NCI-H748 (cell line): ENCODE measurements at regions not wholly inside any gene's neighbourhood (a gene's known extent, or its start where the extent isn't known, plus 50 kb on each side); places are given as distances from the start of the nearest gene placed in this dataset.

Source experiments
- DNase-seq: peaks from one replicate; lab custom pipeline; 2025; ENCODE audit not compliant: unreplicated experiment; lab: John Stamatoyannopoulos, UW

DNA sequence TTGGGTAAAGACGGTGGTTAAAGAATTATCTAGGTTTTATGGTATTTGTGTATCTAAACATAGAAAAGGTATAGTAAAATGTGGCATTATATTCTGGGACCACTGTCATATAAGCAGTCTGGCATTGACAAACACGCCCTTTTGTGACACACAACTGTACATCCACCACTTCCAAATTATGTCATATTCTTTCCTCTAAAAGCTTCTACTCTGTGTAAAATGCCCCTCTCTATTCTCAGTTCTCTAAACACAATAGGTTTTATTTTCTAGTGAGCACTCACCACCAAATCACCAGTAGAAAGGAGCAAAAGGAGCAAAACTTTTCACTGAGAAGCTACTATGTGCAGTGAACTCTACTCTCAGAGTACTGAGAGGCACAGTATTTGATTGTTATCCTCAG is 88.1 kb upstream of the PIEZO2 start:
- no peak for DNase-seq

DNA sequence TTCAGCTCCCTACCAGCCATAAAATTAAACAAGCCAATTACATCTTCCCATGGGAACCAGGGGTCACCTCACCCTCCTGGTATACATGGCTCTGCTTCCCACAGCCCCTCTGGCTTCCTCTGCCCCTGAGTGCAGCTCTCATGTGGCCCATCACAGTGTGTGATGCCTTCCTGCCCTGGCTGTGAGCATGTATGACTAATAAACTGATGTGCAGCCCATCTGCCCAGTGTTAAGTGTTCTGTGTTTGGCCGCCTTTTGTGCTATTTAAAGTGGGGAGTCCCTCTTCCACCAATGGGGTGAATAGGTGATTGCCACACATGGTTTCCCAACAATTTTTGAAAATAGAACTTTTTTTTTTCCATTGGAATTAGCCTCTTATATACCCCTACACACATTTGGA is 87.7 kb upstream of the PIEZO2 start:
- no peak for DNase-seq

GRCh38 chr18:11224153-11224552 is 74.8 kb upstream of the PIEZO2 start:
- DNase-seq = no peak

- DNase-seq = no peak
These were observed 70.2 kb upstream of the PIEZO2 start for GRCh38 chr18:11219571-11219970.

DNA sequence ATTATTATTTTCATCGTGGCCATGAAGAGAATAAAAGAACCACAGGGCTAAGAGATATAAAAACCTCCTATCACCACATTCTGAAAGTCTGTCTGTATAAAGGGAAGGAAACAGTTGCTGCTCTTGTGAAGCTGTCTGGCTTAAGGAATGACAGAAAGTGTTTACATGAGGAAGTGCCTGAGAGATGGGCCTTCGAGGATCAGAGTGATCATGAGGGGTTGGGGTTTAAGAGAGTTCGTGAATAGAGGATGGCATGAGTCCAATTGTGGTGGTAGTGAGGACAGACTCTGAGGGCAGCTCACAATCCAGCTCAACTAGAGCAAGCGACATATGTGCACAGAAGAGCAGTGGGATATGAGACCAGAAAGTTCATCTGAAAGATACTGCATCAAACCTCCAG is 65.8 kb upstream of the PIEZO2 start:
- no peak for DNase-seq

- no peak for DNase-seq
These were observed 54.7 kb upstream of the PIEZO2 start for GRCh38 chr18:11204020-11204419.

- DNase-seq = no peak
These were observed 50.1 kb upstream of the PIEZO2 start for GRCh38 chr18:11199477-11199876.
